ENCODE measurements at regions not wholly inside any gene's neighbourhood (a gene's known extent, or its start where the extent isn't known, plus 50 kb on each side); places are given as distances from the start of the nearest gene placed in this dataset.

GRCh38 chr18:78246588-78246987 is 733.0 kb upstream of the SALL3 start:
- TF ChIP-seq PATZ1 (CRISPR knock-in tag; IDR thresholded peaks at IDR 0.05; ENCODE audit: borderline replicate concordance) (no peak), RARB (CRISPR knock-in tag; IDR thresholded peaks at IDR 0.05) (no peak), ZFP3 (CRISPR knock-in tag; IDR thresholded peaks at IDR 0.05) (no peak), SNAI2 (CRISPR knock-in tag; IDR thresholded peaks at IDR 0.05) (no peak), TSHZ2 (CRISPR knock-in tag; IDR thresholded peaks at IDR 0.05) (no peak)
